K562 (cell line): ENCODE measurements at regions not wholly inside any gene's neighbourhood (a gene's known extent, or its start where the extent isn't known, plus 50 kb on each side); places are given as distances from the start of the nearest gene placed in this dataset.

Experiments
- ARID2 ChIP-seq: fragments of 450-650 bp; IDR thresholded peaks from 2 replicates; pipeline ENCODE4 v1.6.1; 2017; ENCODE audit warnings: antibody characterized with exemption, mild to moderate bottlenecking
- PML ChIP-seq: IDR thresholded peaks from 2 replicates; pipeline ENCODE4 v1.6.1; 2012; ENCODE audit warnings: low read length, inconsistent platforms
- ZNF707 ChIP-seq: fragments of 250-450 bp; sonication (Bioruptor Pico); conservative IDR thresholded peaks from 2 replicates; pipeline ENCODE4 v1.8.0; 2022; ENCODE audit warnings: inconsistent platforms, mild to moderate bottlenecking, moderate library complexity

DNA sequence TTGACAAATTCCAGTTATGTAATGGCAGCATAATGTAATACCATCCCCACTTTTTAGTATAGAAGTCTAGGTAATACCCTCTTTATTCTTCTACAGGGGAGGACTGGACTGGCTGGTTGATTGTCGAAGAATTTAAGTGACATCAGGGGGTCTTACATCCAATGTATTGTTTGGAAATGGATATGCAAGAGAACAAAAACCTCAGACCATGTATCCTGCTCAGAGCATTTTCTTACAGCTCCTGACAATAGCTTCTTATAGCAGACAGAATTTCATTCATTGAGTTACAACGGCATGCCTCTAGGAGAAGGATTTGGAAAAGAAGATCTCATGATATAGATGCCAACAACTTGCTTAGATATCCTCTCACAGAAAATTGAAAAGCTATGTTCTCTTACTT lies 2032.3 kb downstream of the EFNA5 start:
- TF ChIP-seq ZNF707 (CRISPR knock-in tag), result no peak
- TF ChIP-seq ARID2, result no peak
- TF ChIP-seq PML, result no peak
